Prostate gland (tissue), 2 donors: ENCODE measurements at regions not wholly inside any gene's neighbourhood (a gene's known extent, or its start where the extent isn't known, plus 50 kb on each side); places are given as distances from the start of the nearest gene placed in this dataset.

Source experiments
- POLR2A ChIP-seq: fragments of 450-650 bp; IDR thresholded peaks from one replicate; pipeline ENCODE4 v1.6.1; 2016; ENCODE audit warnings: antibody characterized with exemption, mild to moderate bottlenecking
- POLR2AphosphoS5 ChIP-seq: sonication (generic); formaldehyde crosslinking; IDR thresholded peaks from one replicate; pipeline ENCODE4 v1.6.1; 2017; ENCODE audit warnings: antibody characterized with exemption
- TF ChIP-seq, protein P1 (sequence below), 4 experiments: fragments of 200-600 bp in 2 of 4; fragments of 450-650 bp in 2 of 4; sonication (generic) in 2 of 4; IDR thresholded peaks; 1 replicate in 3 of 4; 2 replicates in 1 of 4; pipeline ENCODE4 v1.5.1; 2016 to 2019; ENCODE audit warnings: antibody characterized with exemption in 4 of 4, mild to moderate bottlenecking in 2 of 4, moderate library complexity in 2 of 4

DNA sequence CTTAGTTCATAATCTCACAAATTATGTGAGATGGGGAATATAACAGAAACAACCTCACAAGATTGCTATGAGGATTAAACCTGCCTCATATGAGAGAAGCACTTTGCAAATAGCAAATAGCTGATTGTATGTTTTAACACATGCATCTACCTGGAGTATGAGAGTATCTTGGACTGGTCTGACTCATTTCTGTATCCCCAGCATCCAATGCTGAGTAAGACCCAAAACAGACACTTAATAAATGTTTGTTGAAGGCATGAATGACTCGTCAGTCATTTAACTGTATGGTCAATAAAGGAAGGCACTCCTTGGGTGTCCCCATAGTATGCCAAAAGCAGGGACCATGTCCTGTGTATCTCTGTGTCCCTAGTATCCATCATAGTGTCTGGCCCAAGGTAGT, 350.9 kb upstream of the F9 start:
- TF ChIP-seq, protein P1, sequence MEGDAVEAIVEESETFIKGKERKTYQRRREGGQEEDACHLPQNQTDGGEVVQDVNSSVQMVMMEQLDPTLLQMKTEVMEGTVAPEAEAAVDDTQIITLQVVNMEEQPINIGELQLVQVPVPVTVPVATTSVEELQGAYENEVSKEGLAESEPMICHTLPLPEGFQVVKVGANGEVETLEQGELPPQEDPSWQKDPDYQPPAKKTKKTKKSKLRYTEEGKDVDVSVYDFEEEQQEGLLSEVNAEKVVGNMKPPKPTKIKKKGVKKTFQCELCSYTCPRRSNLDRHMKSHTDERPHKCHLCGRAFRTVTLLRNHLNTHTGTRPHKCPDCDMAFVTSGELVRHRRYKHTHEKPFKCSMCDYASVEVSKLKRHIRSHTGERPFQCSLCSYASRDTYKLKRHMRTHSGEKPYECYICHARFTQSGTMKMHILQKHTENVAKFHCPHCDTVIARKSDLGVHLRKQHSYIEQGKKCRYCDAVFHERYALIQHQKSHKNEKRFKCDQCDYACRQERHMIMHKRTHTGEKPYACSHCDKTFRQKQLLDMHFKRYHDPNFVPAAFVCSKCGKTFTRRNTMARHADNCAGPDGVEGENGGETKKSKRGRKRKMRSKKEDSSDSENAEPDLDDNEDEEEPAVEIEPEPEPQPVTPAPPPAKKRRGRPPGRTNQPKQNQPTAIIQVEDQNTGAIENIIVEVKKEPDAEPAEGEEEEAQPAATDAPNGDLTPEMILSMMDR (IDR thresholded peaks at IDR 0.05) = no peak
- TF ChIP-seq POLR2AphosphoS5 (no peak), POLR2A (no peak)
